NCI-H69 (cell line): ENCODE measurements at regions not wholly inside any gene's neighbourhood (a gene's known extent, or its start where the extent isn't known, plus 50 kb on each side); places are given as distances from the start of the nearest gene placed in this dataset.
A peak's percentile ranks its signal among the peaks of the same experiment; 100 is the strongest.

Experiments used
- DNase-seq: peaks from one replicate; lab custom pipeline; 2025; lab: John Stamatoyannopoulos, UW

- no peak for DNase-seq
Measured at GRCh38 chr12:61574339-61574738, 685.9 kb upstream of the USP15 start.

- DNase-seq = no peak
Measured at GRCh38 chr12:61584943-61585342, 675.3 kb upstream of the USP15 start.

DNA sequence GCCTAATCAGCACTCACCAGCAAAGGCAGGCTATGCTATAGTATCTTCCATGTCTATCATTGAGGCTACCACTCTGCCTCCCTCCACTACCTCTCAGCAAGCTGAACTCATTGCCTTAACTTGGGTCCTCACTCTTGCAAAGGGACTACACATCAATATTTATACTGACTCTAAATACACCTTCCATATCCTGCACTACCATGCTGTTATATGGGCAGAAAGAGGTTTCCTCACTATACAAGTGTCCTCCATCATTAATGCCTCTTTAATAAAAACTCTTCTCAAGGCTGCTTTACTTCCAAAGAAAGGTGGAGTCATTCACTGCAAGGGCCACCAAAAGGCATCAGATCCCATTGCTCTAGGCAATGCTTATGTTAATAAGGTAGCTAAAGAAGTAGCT is 669.3 kb upstream of the USP15 start:
- DNase-seq = peak; percentile 1

GRCh38 chr12:61610143-61610542 is 650.1 kb upstream of the USP15 start:
- DNase-seq = no peak

DNA sequence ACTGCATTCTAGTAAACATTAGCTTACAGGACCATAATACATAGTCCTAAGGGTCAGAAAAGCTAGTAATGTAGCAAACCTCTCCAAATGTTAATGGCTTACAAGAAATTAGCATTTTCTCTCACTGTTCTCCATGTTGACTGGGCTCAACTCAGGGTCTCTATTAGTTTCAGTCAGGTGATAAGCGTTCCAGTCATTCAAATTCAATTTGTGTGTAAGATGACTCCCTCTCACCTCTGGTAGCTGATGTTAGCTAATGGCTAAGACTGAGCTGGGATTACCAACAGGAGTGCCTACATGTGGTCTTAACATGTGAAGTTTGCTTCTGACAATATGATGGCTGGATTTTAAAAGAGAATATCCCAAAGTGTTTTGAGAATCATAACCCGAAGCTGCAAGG is 630.5 kb upstream of the USP15 start:
- DNase-seq = no peak

- no peak for DNase-seq
Measured at GRCh38 chr12:61646639-61647038, 613.6 kb upstream of the USP15 start.

DNA sequence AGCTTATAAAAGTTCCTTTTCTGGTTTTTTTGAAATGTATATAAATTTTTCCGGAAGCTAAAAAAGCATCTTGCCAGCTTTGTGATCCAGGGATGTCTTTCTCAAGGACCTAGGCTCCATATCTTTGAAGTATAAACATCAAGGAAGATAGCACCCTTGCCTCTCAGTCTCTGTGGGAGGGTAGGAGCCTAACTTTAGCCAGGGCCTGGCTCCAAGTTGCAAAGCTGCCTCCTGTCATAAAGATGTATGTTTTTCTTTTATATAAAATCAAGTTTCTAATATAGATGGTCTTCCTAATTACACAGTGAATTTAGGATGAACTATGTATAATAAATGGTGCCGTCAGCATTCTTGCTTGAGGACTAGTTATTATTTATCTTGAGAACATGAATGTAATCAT is 612.6 kb upstream of the USP15 start:
- no peak for DNase-seq

DNA sequence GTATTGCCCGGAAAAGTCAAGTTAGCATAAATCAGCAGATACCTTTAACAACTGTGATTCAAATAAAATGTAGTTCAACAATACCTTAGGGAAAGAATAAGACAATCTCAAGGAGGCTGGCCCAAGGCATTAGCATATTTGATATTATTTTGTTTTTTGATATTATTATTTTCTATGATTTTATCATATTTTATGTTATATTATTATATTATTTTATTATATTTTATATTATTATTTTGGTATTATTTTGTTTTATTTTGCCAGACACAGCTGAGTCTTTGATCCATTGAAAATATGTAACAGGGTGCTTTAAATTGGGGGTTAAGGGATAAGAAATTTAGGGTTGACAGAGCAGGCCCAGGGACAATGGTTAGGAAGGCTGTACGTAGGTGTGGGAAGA is 607.9 kb upstream of the USP15 start:
- DNase-seq = no peak

DNA sequence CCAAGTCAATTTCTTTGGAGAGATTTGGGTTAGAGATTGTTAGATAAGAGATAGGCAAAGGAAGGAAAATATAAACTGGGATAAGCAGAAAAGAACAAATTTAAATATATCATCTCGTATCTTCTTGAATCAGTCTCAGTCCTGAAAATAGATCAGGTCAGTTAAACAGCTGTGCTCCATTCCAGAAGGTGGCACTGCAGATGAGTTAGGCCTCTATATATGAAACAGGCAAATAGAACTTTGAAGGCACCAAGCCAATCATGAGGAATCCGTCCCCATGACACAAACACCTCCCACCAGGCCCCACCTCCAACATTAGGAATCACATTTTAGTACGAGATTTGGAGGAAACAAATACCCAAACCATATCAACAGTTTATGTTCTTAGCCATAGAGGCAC is 605.5 kb upstream of the USP15 start:
- DNase-seq = no peak

DNA sequence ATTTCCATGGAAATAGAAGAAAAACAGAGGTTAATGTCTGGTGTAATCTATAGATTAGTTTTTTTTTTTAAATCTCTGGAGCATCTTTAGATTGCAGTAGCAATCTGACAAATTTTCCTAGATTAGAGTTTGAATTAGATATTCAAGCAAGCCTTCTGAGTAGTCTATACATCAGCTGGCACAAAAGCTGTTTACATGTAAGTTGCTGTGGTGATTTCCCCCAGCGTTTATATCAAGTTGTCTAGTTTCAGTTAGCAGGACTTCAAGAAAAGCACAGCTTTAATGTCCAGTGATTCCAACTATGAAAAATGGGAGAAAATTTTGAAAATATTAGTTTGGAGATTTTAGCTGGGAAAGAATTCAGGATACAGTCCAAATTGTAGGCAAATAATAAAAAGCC is 605.0 kb upstream of the USP15 start:
- DNase-seq = no peak

DNA sequence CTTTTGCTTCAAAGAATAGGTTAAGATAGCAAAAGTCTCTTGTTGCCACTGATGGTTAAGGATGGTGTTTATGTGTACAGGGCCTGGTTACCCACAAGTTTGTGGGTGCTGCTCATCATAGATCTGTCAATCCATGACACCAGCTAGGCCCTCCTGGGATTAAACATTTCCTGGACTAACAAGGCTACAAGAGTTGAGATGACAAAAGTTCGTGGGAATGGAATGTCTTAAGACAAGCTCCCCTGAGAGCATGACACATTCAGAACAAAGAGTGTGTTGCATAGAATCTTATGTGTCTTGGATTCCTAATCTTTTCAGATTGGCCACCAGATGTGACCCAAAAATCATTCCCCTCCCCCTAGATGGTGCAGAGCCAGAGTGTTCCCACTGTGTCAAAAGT is 592.5 kb upstream of the USP15 start:
- DNase-seq = no peak

DNA sequence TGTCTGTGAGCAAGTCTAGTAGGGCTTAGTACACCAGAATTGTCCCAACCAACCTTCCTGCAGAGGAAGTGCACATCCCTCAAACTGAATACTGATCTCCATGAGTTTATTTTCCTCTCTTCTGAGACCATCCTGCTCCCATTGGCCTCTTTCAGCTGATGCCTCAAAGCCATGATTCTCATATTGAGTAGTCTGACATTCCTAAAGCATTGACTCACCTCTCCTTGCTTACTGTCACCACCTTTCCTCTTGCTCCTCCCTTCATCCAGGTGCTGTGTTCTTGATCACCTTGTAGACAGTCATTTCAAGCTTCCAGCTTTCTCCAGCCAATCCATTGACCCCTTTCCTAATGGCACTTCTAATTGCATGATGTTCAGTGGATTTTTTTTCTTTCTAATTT is 583.7 kb upstream of the USP15 start:
- DNase-seq = no peak

DNA sequence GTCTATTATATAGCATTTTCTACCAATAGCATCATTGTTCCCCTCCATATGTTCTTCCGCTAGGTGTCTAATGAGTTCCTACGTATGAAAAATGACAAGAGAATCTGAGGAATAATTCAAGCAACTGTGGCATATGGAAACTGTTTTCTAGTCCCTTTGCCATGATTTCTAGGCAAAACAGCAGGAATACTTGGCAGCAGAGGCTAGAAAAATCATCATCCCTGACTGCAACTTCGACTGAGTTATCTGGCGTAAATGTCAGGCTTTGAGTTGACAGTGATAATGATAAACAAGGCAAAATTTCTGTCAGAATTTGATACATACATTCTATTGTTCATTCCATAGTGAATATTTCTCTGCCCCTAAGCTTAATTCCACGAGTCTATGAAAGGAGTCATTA is 572.8 kb upstream of the USP15 start:
- no peak for DNase-seq

DNA sequence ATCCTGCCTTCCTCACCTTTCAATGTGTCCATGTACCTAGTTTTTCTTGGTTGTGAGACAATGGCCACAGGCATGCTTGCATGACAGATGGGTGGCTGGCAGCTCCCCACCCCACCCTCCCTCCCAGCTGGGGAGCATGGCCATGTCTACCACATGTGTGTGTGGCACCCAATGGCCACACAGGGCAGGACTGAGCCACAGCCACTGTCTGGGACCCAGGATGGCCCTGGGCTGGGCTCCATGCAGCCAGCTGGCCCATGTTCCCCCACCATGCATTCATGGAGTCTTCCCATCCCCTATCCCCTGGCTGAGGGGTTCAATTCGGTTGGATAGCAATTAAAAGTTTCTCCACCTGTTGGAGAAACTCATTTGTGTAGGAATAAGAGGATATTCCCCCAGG is 566.0 kb upstream of the USP15 start:
- no peak for DNase-seq

DNA sequence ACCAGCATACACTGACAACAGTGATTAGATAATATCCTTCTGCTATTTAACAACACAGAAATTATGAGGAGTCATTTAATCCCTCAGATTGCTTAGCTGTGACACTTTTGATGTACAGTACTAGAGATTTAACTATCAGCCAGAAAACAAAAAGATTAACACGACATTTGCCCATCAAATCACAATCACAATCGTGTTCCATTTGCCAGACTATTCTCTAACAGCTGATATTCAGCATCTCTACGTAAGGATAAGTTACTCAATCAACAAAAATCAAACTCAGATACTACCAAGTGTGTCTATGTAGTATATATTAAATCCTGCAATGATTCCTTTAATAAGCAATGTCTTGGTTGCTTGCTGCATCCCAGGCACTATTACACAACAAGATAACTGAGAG is 558.7 kb upstream of the USP15 start:
- DNase-seq = no peak

DNA sequence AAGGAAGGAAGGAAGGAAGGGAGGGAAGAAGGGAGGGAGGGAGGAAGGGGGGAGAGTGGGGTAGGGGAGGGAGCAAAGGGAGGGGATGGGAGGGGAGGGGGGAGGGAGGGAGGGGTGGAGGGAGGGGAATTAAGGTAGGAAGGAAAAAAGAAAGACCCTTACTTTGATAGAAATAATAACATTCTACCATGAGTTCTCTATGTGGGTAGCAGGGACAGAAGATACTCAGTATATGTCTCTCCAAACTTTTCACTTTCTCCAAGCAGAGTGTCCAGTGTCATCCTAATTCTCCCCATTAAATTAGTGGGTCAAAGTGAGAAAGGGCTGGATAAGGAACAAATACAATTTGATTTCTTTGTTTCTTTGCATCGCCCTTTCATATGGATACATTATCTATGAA is 553.4 kb upstream of the USP15 start:
- no peak for DNase-seq

- no peak for DNase-seq
Measured at GRCh38 chr12:61713121-61713520, 547.1 kb upstream of the USP15 start.

DNA sequence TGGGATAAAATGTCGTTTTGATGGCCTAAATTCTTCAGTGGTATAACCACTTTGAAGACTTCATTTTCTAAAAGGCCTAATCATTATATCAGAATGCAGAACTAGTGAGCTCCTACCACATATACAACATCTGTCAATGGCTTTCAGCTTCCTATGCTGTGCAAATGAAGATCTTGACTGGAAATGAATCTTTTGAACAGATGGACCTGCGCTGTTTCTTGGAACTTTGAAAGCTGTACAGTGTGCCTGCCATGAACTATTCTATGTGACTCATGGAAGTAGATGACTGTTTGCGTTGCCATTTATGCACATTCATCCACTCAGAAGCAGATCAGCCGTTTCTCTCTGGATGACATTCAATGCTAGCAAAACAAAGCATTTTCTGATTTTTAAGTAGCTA is 542.2 kb upstream of the USP15 start:
- DNase-seq = no peak

DNA sequence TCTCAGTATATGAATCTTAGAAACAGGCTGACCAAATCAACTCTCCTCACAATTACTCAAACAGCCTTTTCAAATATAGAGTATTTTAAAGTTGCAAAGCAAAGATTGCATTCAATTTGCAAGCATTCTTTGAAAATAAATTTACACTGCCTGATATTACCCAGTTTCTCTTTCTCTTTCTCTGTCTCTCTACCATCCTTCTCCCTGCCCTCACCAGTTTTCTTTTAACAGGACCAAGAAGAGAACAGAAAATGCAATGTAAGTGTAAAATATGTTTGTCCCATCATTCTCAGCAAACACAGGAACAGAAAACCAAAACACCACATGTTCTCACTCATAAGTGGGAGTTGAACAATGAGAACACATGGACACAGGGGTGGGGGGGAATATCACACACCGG is 520.3 kb upstream of the USP15 start:
- no peak for DNase-seq

DNA sequence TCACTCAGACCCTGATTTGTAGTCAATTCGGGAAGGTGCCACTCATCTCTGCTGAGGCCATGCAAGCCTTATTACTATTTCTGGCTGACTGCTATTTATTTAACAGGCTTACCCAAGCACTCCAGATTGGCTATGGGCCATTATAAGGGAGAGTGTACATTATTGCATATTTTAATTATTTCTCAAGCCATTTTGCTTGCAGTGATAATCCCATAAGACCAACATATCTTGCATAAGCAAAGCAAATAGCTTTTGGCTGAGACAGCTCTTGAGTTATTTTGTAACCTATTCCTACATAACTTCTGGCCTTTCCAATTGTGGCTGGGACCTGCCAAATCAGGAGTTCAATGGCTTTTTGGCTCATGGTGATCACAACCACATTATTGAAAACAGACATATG is 509.6 kb upstream of the USP15 start:
- DNase-seq = no peak

GRCh38 chr12:61754214-61754613 is 506.0 kb upstream of the USP15 start:
- no peak for DNase-seq

DNA sequence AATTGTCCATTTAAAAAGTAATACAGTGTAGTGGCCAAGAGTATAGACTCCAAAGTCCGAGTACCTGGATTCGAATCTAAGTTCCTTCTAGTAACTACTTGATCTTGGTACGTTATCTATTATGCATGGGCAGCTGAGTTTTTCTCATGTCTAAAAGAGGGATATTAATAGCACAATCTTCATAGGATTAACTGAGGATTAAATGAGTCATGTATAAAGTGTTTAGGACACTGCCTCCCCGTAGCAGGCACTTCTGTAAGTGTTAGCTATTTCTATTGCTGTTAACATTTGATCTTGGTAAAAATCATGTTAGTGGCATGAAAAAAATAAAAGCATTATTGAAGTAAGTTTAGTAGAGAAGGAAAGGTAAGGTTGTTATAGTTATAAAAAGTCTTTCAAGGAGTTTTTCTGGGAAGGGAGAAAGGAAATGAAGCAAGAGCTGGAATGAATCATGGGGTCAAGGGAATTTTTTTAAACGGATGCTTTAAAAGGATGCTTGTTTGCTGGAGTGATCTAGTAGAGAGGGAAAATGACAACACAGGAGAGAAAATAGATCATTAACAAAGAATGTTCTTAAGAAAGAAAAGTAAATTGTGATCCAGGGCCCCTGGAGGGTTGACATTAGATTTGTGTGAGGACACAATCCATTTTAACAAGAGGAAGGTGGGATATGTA is 502.2 kb upstream of the USP15 start:
- DNase-seq = no peak

GRCh38 chr12:61758661-61759060 is 501.5 kb upstream of the USP15 start:
- DNase-seq = no peak

GRCh38 chr12:61765926-61766325 is 494.3 kb upstream of the USP15 start:
- DNase-seq = no peak

DNA sequence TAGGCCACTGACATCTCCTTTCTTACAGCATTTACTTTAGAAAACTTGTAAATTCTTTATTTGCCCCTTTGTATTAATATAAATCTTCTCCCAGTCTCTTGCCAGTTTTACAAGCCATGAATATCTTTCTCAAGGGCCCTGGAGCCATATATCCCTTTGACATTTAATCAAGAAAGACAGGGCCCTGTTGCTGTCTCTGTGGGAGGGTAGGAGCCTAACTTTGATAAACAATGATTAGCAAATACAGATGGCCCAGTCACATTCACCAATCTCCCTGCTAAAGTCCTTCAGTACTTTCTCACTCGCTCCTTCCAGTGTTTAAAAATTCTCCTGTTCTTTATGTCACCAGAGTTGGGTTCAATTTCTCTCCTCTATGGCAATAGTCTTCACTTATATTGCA is 479.8 kb upstream of the USP15 start:
- no peak for DNase-seq
